Panc1 (cell line): ENCODE measurements at regions not wholly inside any gene's neighbourhood (a gene's known extent, or its start where the extent isn't known, plus 50 kb on each side); places are given as distances from the start of the nearest gene placed in this dataset.

Source experiments
- POLR2AphosphoS5 ChIP-seq: IDR thresholded peaks from 2 replicates; pipeline ENCODE4 v1.6.1; 2012; ENCODE audit warnings: mild to moderate bottlenecking, low read depth, low read length, moderate library complexity
- TF ChIP-seq, protein P1 (sequence below): fragments of 450-650 bp; IDR thresholded peaks from 2 replicates; pipeline ENCODE4 v1.5.1; 2017; ENCODE audit warnings: mild to moderate bottlenecking
- TF ChIP-seq, protein P2 (sequence below), 2 experiments: IDR thresholded peaks; 2 replicates each; pipeline ENCODE4 v1.6.1; 2011 to 2012; ENCODE audit warnings: low read depth in 2 of 2, control low read depth in 1 of 2, low read length in 1 of 2, mild to moderate bottlenecking in 1 of 2, moderate library complexity in 1 of 2; ENCODE audit not compliant: insufficient read depth in 1 of 2

DNA sequence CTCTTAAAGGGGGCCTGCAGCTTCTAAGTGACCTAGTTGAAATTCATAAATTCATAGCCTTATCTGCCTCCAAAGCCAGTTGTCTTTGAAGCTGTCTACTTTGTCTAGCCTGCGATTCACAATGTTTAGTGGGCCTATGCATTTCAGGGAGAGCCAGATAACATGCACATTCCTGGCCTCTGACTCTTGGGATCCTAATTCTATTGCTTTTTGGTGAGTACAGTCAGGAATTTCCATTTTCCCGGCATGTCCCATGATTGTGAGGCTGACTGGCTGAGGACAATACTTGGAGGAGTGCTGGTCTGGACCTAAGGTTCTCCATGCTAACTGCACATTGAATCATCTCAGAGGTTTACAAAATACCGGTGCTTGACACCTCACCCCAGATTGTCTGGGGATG, 155.0 kb downstream of the MSL3 start:
- TF ChIP-seq, protein P1, sequence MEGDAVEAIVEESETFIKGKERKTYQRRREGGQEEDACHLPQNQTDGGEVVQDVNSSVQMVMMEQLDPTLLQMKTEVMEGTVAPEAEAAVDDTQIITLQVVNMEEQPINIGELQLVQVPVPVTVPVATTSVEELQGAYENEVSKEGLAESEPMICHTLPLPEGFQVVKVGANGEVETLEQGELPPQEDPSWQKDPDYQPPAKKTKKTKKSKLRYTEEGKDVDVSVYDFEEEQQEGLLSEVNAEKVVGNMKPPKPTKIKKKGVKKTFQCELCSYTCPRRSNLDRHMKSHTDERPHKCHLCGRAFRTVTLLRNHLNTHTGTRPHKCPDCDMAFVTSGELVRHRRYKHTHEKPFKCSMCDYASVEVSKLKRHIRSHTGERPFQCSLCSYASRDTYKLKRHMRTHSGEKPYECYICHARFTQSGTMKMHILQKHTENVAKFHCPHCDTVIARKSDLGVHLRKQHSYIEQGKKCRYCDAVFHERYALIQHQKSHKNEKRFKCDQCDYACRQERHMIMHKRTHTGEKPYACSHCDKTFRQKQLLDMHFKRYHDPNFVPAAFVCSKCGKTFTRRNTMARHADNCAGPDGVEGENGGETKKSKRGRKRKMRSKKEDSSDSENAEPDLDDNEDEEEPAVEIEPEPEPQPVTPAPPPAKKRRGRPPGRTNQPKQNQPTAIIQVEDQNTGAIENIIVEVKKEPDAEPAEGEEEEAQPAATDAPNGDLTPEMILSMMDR, result no peak
- TF ChIP-seq POLR2AphosphoS5, result no peak
- TF ChIP-seq, protein P2, sequence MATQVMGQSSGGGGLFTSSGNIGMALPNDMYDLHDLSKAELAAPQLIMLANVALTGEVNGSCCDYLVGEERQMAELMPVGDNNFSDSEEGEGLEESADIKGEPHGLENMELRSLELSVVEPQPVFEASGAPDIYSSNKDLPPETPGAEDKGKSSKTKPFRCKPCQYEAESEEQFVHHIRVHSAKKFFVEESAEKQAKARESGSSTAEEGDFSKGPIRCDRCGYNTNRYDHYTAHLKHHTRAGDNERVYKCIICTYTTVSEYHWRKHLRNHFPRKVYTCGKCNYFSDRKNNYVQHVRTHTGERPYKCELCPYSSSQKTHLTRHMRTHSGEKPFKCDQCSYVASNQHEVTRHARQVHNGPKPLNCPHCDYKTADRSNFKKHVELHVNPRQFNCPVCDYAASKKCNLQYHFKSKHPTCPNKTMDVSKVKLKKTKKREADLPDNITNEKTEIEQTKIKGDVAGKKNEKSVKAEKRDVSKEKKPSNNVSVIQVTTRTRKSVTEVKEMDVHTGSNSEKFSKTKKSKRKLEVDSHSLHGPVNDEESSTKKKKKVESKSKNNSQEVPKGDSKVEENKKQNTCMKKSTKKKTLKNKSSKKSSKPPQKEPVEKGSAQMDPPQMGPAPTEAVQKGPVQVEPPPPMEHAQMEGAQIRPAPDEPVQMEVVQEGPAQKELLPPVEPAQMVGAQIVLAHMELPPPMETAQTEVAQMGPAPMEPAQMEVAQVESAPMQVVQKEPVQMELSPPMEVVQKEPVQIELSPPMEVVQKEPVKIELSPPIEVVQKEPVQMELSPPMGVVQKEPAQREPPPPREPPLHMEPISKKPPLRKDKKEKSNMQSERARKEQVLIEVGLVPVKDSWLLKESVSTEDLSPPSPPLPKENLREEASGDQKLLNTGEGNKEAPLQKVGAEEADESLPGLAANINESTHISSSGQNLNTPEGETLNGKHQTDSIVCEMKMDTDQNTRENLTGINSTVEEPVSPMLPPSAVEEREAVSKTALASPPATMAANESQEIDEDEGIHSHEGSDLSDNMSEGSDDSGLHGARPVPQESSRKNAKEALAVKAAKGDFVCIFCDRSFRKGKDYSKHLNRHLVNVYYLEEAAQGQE (IDR thresholded peaks at IDR 0.05; ENCODE audit: insufficient read depth in 1 of 2, low read depth in 2 of 2, low read length in 1 of 2), result no peak
